ENCODE measurements at regions not wholly inside any gene's neighbourhood (a gene's known extent, or its start where the extent isn't known, plus 50 kb on each side); places are given as distances from the start of the nearest gene placed in this dataset.

DNA sequence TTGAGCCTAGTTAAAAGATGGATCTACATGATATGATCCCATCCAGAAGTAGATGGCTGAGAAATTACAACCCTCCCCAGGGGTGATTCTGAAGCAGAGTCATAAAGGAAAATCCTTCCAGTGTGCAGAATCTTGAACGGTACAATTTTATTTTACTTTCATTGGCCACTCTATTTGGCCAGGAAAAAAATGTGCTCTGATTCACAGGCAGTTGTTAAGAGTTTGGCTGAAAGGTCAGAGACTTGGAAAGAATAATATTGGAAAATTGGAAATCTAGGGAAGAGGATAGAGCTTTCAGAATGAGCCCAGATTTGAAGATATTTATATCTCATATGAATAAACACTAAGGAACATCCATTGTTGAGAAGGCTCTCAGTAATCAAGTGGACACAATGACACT is 1299.3 kb upstream of the GJE1 start:
- Histone ChIP-seq H4K20me1 (ENCODE audit: insufficient read depth, low read length) (no peaks in the 10 kb centered on the region), H3K9ac (ENCODE audit: low read length) (no peak overlapping the region), H3K4me3 (ENCODE audit: low read depth, low read length, poor library complexity, severe bottlenecking) (no peak overlapping the region), H3K4me2 (ENCODE audit: low read length) (no peak overlapping the region), H3K36me3 (ENCODE audit: insufficient read depth, low read length) (no peaks in the 10 kb centered on the region), H3K27me3 (ENCODE audit: insufficient read depth, low read length) (no peaks in the 10 kb centered on the region), H3K9me2 (ENCODE audit: low read depth, low read length) (no peaks in the 10 kb centered on the region), H3F3A (ENCODE audit: insufficient read depth, low read length) (0 out of 2 replicates have a peak, but pooled peaks cover 3% of the 10 kb centered on the region), H3K4me1 (ENCODE audit: insufficient read depth, low read length, severe bottlenecking) (peaks cover 6% of the 10 kb centered on the region), H3K27ac (ENCODE audit: low read depth, low read length, poor library complexity, severe bottlenecking) (no peak overlapping the region), H3K79me2 (ENCODE audit: insufficient read depth, low read length) (no peaks in the 10 kb centered on the region), H3K9me3 (ENCODE audit: low read length) (no peaks in the 10 kb centered on the region), H2AFZ (ENCODE audit: low read length) (peak overlapping the region; percentile 47; the same call in 1 of the 2 replicates)
- TF ChIP-seq, protein P1, sequence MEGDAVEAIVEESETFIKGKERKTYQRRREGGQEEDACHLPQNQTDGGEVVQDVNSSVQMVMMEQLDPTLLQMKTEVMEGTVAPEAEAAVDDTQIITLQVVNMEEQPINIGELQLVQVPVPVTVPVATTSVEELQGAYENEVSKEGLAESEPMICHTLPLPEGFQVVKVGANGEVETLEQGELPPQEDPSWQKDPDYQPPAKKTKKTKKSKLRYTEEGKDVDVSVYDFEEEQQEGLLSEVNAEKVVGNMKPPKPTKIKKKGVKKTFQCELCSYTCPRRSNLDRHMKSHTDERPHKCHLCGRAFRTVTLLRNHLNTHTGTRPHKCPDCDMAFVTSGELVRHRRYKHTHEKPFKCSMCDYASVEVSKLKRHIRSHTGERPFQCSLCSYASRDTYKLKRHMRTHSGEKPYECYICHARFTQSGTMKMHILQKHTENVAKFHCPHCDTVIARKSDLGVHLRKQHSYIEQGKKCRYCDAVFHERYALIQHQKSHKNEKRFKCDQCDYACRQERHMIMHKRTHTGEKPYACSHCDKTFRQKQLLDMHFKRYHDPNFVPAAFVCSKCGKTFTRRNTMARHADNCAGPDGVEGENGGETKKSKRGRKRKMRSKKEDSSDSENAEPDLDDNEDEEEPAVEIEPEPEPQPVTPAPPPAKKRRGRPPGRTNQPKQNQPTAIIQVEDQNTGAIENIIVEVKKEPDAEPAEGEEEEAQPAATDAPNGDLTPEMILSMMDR (IDR thresholded peaks at IDR 0.05; ENCODE audit: low read length) = no peak
- no peak for TF ChIP-seq EZH2 (IDR thresholded peaks at IDR 0.05; ENCODE audit: borderline replicate concordance, low read length)

DNA sequence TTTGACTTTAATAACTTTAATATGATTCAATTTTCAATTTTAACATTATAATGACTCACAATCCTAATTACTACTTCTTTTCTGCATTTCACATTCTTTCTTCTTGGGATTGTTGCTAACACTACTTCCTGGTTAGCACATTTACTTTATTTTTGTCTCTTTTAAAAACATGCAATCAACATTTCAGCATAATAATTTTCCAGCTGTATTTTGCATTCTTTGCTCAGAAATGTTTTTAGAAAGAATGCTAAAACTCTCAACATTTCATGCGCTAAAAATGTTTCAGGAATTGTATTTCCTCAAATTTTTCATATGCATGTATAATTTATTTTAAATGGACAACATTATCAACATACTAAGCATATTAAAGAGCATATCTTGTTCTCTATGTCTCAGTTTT is 1302.1 kb upstream of the GJE1 start:
- Histone ChIP-seq H3K27ac (ENCODE audit: low read depth, low read length, poor library complexity, severe bottlenecking) (no peak overlapping the region), H3K4me1 (ENCODE audit: insufficient read depth, low read length, severe bottlenecking) (peaks cover 6% of the 10 kb centered on the region), H3K4me2 (ENCODE audit: low read length) (no peak overlapping the region), H3K36me3 (ENCODE audit: insufficient read depth, low read length) (no peaks in the 10 kb centered on the region), H3K79me2 (ENCODE audit: insufficient read depth, low read length) (no peaks in the 10 kb centered on the region), H3K9ac (ENCODE audit: low read length) (no peak overlapping the region), H3K27me3 (ENCODE audit: insufficient read depth, low read length) (no peaks in the 10 kb centered on the region), H3K4me3 (ENCODE audit: low read depth, low read length, poor library complexity, severe bottlenecking) (no peak overlapping the region), H2AFZ (ENCODE audit: low read length) (peak overlapping the region; percentile 40; the same call in 1 of the 2 replicates), H4K20me1 (ENCODE audit: insufficient read depth, low read length) (no peaks in the 10 kb centered on the region), H3F3A (ENCODE audit: insufficient read depth, low read length) (no peaks in the 10 kb centered on the region), H3K9me3 (ENCODE audit: low read length) (no peaks in the 10 kb centered on the region), H3K9me2 (ENCODE audit: low read depth, low read length) (no peaks in the 10 kb centered on the region)
- TF ChIP-seq, protein P1 (IDR thresholded peaks at IDR 0.05; ENCODE audit: low read length) = no peak
- TF ChIP-seq EZH2 (IDR thresholded peaks at IDR 0.05; ENCODE audit: borderline replicate concordance, low read length) = no peak

DNA sequence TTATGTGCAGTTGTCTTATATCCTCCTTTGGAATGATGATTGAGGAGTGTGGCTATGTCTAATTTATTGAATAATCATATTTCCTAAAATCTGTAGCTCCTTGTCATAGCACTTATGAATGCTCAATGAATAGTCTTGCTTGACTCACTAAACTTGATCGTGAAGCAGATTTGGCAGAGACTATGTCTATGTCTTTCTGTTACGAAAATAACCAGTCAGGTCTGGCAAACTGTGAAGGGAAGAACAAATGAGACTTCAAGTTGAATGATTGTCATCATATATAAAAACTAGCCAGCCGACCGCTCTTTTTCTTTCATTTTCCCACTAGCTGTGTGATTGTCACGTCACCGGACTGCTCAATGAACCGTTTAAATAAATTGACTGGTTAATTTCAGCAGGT is 1303.9 kb upstream of the GJE1 start:
- Histone ChIP-seq H3K27me3 (ENCODE audit: insufficient read depth, low read length) (no peaks in the 10 kb centered on the region), H4K20me1 (ENCODE audit: insufficient read depth, low read length) (no peaks in the 10 kb centered on the region), H3K9ac (ENCODE audit: low read length) (no peak overlapping the region), H2AFZ (ENCODE audit: low read length) (no peak overlapping the region; the same call in 1 of the 2 replicates), H3F3A (ENCODE audit: insufficient read depth, low read length) (no peaks in the 10 kb centered on the region), H3K4me2 (ENCODE audit: low read length) (no peak overlapping the region), H3K9me3 (ENCODE audit: low read length) (no peaks in the 10 kb centered on the region), H3K36me3 (ENCODE audit: insufficient read depth, low read length) (no peaks in the 10 kb centered on the region), H3K4me1 (ENCODE audit: insufficient read depth, low read length, severe bottlenecking) (peaks cover 6% of the 10 kb centered on the region), H3K79me2 (ENCODE audit: insufficient read depth, low read length) (no peaks in the 10 kb centered on the region), H3K27ac (ENCODE audit: low read depth, low read length, poor library complexity, severe bottlenecking) (no peak overlapping the region), H3K9me2 (ENCODE audit: low read depth, low read length) (no peaks in the 10 kb centered on the region), H3K4me3 (ENCODE audit: low read depth, low read length, poor library complexity, severe bottlenecking) (no peak overlapping the region)
- no peak for TF ChIP-seq EZH2 (IDR thresholded peaks at IDR 0.05; ENCODE audit: borderline replicate concordance, low read length)
- TF ChIP-seq, protein P1 (IDR thresholded peaks at IDR 0.05; ENCODE audit: low read length) = no peak
